ENCODE measurements at regions not wholly inside any gene's neighbourhood (a gene's known extent, or its start where the extent isn't known, plus 50 kb on each side); places are given as distances from the start of the nearest gene placed in this dataset.

DNA sequence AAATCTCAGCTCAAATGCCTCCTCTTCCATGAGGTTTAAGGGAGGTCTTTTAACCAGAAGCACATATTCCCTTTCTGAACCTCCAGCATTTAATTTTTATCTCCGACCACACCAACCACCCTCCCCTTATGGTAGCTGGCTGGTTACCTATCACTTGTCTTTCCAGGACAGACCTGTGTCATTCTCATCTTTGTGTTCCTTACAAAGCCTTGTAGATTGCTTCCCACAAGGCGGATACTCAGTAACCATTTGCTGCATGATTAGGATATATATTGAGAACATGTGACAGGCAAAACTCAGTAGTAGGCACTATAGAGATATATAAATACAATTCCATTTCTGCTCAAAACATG is 119.5 kb downstream of the RPL22L1 start:
- no peak overlapping the region for H3K27ac ChIP-seq (ENCODE audit: low read depth, low read length)
- Mint-ChIP-seq H3K9me3 (ENCODE audit: unreplicated experiment) (no peaks in the 10 kb centered on the region), H3K27me3 (ENCODE audit: low read depth, unreplicated experiment) (no peaks in the 10 kb centered on the region), H3K36me3 (ENCODE audit: low read depth, unreplicated experiment) (no peaks in the 10 kb centered on the region), H3K4me3 (ENCODE audit: unreplicated experiment) (no peak overlapping the region), H3K27ac (ENCODE audit: unreplicated experiment) (no peak overlapping the region), H3K4me1 (ENCODE audit: low read depth, unreplicated experiment) (peaks cover 43% of the 10 kb centered on the region)
- no peak for TF ChIP-seq EZH2 (IDR thresholded peaks at IDR 0.05; ENCODE audit: insufficient read depth, low read length)
- TF ChIP-seq, protein P1, sequence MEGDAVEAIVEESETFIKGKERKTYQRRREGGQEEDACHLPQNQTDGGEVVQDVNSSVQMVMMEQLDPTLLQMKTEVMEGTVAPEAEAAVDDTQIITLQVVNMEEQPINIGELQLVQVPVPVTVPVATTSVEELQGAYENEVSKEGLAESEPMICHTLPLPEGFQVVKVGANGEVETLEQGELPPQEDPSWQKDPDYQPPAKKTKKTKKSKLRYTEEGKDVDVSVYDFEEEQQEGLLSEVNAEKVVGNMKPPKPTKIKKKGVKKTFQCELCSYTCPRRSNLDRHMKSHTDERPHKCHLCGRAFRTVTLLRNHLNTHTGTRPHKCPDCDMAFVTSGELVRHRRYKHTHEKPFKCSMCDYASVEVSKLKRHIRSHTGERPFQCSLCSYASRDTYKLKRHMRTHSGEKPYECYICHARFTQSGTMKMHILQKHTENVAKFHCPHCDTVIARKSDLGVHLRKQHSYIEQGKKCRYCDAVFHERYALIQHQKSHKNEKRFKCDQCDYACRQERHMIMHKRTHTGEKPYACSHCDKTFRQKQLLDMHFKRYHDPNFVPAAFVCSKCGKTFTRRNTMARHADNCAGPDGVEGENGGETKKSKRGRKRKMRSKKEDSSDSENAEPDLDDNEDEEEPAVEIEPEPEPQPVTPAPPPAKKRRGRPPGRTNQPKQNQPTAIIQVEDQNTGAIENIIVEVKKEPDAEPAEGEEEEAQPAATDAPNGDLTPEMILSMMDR (IDR thresholded peaks at IDR 0.05; ENCODE audit: insufficient read depth, low read depth, low read length) = no peak
- H2AFZ ChIP-seq (ENCODE audit: low read depth, low read length) = no peak overlapping the region
- no peaks in the 10 kb centered on the region for H3K79me2 ChIP-seq (ENCODE audit: insufficient read depth, low read length)
- FAIRE-seq = no peak
- H3K4me2 ChIP-seq (ENCODE audit: low read length) = no peak overlapping the region
- no peaks in the 10 kb centered on the region for H3K27me3 ChIP-seq (ENCODE audit: insufficient read depth, low read length)
- no peaks in the 10 kb centered on the region for H4K20me1 ChIP-seq (ENCODE audit: insufficient read depth, low read length)
- peaks cover 43% of the 10 kb centered on the region for H3K4me1 ChIP-seq (ENCODE audit: insufficient read depth, low read length)
- no peak overlapping the region for H3K9ac ChIP-seq (ENCODE audit: low read length)
- H3K36me3 ChIP-seq (ENCODE audit: insufficient read depth, low read length) = no peaks in the 10 kb centered on the region
- no peaks in the 10 kb centered on the region for H3K9me3 ChIP-seq (ENCODE audit: insufficient read depth, low read depth, low read length)
- DNase-seq (ENCODE audit: low read depth) = no peak
- no peak overlapping the region for H3K4me3 ChIP-seq (ENCODE audit: insufficient read depth, low read depth, low read length)

DNA sequence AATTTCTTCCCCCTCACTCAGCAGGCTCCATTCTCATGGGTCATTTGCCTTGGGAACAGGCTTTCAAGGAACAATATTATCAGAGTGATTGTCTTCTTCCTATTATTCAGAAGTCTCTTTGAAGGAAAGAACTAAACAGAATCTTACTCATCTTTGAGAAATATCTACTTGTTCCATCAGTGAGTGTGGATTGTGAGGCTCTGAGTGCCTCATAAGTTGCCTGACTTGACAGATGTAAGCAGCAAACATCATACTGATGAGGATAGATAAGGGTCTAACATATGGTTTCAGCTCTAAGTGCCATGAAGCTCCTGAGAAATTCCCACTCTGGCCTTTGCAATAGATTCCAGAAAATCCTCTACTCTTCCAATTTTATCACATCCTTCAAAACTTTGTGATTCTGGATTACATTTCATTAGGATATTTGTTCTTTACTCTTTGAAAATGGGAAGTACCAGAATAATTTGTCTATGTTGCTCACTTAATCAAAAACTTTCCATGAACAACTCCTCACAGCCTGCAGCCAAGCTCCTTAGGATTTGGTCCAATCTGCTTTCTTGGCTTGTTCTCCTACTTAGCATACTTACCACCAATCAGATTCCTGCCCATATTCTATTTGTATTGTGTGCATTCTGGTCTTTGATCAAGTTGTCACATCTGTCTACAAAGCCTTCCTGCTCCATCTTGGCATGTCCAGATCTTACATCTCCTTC is 120.1 kb downstream of the RPL22L1 start:
- Histone ChIP-seq H3K4me1 (ENCODE audit: insufficient read depth, low read length) (peaks cover 48% of the 10 kb centered on the region), H3K9ac (ENCODE audit: low read length) (no peak overlapping the region), H4K20me1 (ENCODE audit: insufficient read depth, low read length) (no peaks in the 10 kb centered on the region), H3K27ac (ENCODE audit: low read depth, low read length) (no peak overlapping the region), H3K36me3 (ENCODE audit: insufficient read depth, low read length) (no peaks in the 10 kb centered on the region), H3K4me2 (ENCODE audit: low read length) (no peak overlapping the region), H3K27me3 (ENCODE audit: insufficient read depth, low read length) (no peaks in the 10 kb centered on the region), H2AFZ (ENCODE audit: low read depth, low read length) (no peak overlapping the region), H3K79me2 (ENCODE audit: insufficient read depth, low read length) (no peaks in the 10 kb centered on the region), H3K9me3 (ENCODE audit: insufficient read depth, low read depth, low read length) (no peaks in the 10 kb centered on the region), H3K4me3 (ENCODE audit: insufficient read depth, low read depth, low read length) (no peak overlapping the region)
- FAIRE-seq = peak; percentile 71
- Mint-ChIP-seq H3K4me1 (ENCODE audit: low read depth, unreplicated experiment) (peaks cover 45% of the 10 kb centered on the region), H3K4me3 (ENCODE audit: unreplicated experiment) (no peak overlapping the region), H3K36me3 (ENCODE audit: low read depth, unreplicated experiment) (no peaks in the 10 kb centered on the region), H3K27me3 (ENCODE audit: low read depth, unreplicated experiment) (no peaks in the 10 kb centered on the region), H3K9me3 (ENCODE audit: unreplicated experiment) (no peaks in the 10 kb centered on the region), H3K27ac (ENCODE audit: unreplicated experiment) (no peak overlapping the region)
- TF ChIP-seq, protein P1 (IDR thresholded peaks at IDR 0.05; ENCODE audit: insufficient read depth, low read depth, low read length) = no peak
- TF ChIP-seq EZH2 (IDR thresholded peaks at IDR 0.05; ENCODE audit: insufficient read depth, low read length) = no peak
- no peak for DNase-seq (ENCODE audit: low read depth)

DNA sequence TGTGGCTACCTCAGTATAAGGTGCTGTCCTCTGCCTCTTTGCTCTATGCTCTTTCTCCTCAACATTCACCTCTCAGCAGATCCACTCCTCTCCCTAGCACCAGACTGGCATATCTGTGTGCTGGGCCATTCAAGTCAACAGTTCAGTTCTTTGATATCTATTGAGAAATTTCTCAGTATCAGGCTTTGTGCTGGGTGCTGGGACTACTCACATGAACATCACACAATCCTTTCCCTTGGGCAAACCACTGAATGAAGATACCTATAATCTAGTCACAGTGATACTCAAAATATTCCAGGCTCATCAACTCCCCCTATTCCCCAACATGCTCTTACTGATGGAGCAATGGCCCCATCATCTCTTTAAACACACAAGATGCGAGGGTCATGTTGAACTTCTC is 120.8 kb downstream of the RPL22L1 start:
- Histone ChIP-seq H3K4me1 (ENCODE audit: insufficient read depth, low read length) (peaks cover 48% of the 10 kb centered on the region), H3K36me3 (ENCODE audit: insufficient read depth, low read length) (no peaks in the 10 kb centered on the region), H3K9ac (ENCODE audit: low read length) (no peak overlapping the region), H3K27ac (ENCODE audit: low read depth, low read length) (no peak overlapping the region), H3K27me3 (ENCODE audit: insufficient read depth, low read length) (no peaks in the 10 kb centered on the region), H3K4me2 (ENCODE audit: low read length) (no peak overlapping the region), H2AFZ (ENCODE audit: low read depth, low read length) (no peak overlapping the region), H3K79me2 (ENCODE audit: insufficient read depth, low read length) (no peaks in the 10 kb centered on the region), H4K20me1 (ENCODE audit: insufficient read depth, low read length) (no peaks in the 10 kb centered on the region), H3K9me3 (ENCODE audit: insufficient read depth, low read depth, low read length) (no peaks in the 10 kb centered on the region), H3K4me3 (ENCODE audit: insufficient read depth, low read depth, low read length) (no peak overlapping the region)
- H3K4me3 Mint-ChIP-seq (ENCODE audit: unreplicated experiment) = no peak overlapping the region
- DNase-seq (ENCODE audit: low read depth) = no peak
- peak overlapping the region; percentile 36 for H3K27ac Mint-ChIP-seq (ENCODE audit: unreplicated experiment)
- no peaks in the 10 kb centered on the region for H3K27me3 Mint-ChIP-seq (ENCODE audit: low read depth, unreplicated experiment)
- no peaks in the 10 kb centered on the region for H3K9me3 Mint-ChIP-seq (ENCODE audit: unreplicated experiment)
- FAIRE-seq = no peak
- H3K36me3 Mint-ChIP-seq (ENCODE audit: low read depth, unreplicated experiment) = no peaks in the 10 kb centered on the region
- peaks cover 44% of the 10 kb centered on the region for H3K4me1 Mint-ChIP-seq (ENCODE audit: low read depth, unreplicated experiment)
- TF ChIP-seq, protein P1 (IDR thresholded peaks at IDR 0.05; ENCODE audit: insufficient read depth, low read depth, low read length) = no peak
- no peak for TF ChIP-seq EZH2 (IDR thresholded peaks at IDR 0.05; ENCODE audit: insufficient read depth, low read length)
